Activated CD8-positive, alpha-beta memory T cell treated with anti-CD3 and anti-CD28 coated beads, Interleukin-2, amount 50 U/mL, for 1 hour (primary cell): ENCODE measurements at regions not wholly inside any gene's neighbourhood (a gene's known extent, or its start where the extent isn't known, plus 50 kb on each side); places are given as distances from the start of the nearest gene placed in this dataset.
"Not testable (repeated sequence)": the region's sequence is repeated elsewhere in the genome, so short reads cannot be mapped to it uniquely, and the experiment has no call there.

ENCODE experiments used
- DNase-seq: peaks from one replicate; pipeline ENCODE4 v3.0.0-alpha.2; 2020; ENCODE audit errors: extremely low read depth

DNA sequence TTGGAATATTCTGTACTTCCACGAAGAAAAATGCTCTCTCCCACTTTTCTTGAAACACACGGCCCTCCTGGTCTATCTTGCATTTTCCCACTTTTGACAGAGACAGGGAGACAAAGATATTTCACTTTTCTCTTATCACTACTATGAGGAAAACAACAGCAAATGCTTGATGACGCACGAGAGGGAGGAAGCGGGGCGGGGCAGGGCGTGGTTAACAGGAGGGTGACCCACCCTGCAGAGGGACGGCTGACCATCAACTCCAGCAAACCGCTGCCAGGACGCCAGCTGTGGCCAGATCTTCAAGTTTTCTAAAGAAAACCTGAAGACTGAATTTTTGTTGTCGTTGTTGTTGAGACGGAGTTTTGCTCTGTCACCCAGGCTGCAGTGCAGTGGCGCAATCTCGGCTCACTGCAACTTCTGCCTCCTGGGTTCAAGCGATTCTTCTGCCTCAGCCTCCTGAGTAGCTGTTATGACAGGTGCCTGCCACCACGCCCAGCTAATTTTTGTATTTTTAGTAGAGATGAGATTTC, 63.8 kb downstream of the NSUN5 start:
- not testable (repeated sequence) for DNase-seq

- peak; percentile 54 for DNase-seq
Measured at GRCh38 chr7:73234994-73235717, 73.5 kb downstream of the NSUN5 start.

GRCh38 chr7:73225745-73226144, 82.9 kb downstream of the NSUN5 start:
- not testable (repeated sequence) for DNase-seq

DNA sequence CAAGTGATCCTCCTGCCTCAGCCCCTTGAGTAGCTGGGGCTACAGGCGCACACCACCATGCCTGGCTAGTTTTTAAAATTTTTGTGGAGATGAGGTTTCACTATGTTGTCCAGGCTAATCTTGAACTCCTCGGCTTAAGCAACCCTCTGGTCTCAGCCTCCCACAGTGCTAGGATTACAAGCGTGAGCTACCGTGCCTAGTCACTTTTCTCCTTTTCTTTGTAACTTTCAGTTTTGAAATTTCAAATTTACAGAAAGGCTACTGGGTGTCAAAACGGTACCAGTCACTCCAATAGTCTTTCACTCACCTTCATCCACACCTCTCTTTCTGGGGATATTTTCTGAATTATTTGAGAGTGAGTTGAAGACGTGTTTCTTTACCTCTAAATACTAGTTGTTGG, 86.9 kb downstream of the NSUN5 start:
- DNase-seq: not testable (repeated sequence)

DNA sequence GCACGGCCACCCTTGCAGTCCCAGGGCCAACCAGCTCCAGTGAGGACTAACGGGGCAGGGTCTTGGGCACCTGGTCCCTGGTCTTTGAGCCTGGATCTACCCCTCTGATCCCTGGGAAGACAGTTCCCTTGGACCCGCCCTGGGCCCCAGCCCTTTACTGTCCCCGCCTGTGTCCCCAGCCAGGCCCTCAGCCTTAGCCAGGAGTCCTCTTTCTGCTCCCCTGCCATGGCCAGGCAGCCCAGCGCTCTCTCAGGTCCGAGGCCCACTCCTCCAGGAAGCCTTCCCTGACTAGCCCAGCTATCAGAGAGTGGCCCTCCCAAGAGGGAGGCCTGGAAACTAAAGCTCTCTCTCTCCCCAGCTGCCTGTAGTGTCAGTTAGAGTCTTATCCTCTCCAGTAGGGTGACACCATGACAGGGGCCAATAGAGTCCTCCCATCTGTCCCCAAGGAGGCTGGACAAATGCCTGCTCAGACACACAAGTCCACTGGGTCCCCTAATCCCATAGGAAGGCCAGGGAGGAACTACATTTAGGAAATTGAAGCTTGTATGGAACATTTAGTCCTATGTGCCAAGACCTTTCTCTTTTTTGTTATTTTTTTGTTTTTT, 87.8 kb downstream of the NSUN5 start:
- DNase-seq: not testable (repeated sequence)

- DNase-seq: not testable (repeated sequence)
Measured at GRCh38 chr7:73220357-73220756, 88.3 kb downstream of the NSUN5 start.

GRCh38 chr7:73218802-73219201, 89.8 kb downstream of the NSUN5 start:
- DNase-seq: not testable (repeated sequence)

GRCh38 chr7:73216046-73216675, 92.5 kb downstream of the NSUN5 start:
- DNase-seq: not testable (repeated sequence)

DNA sequence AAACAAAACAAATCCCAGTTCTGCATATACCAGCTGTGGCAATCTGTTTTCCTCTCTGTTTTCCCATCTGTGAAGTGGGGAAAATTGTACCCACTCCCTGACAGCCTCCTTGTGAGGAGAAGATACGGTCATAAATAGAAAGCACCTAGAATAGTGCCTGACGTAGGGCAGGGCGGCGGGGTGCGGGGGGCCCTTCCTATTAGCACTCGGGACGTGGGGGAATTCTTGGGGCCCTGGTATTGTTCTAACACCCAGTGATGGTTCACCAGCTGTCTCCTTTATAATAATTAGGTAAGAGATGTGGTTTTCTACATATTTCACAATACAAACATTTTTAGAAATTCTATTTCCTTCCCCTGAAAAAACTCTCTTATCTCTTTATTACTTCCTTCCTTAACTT, 93.4 kb downstream of the NSUN5 start:
- DNase-seq: not testable (repeated sequence)

GRCh38 chr7:73214471-73214870, 94.2 kb downstream of the NSUN5 start:
- DNase-seq: not testable (repeated sequence)

DNA sequence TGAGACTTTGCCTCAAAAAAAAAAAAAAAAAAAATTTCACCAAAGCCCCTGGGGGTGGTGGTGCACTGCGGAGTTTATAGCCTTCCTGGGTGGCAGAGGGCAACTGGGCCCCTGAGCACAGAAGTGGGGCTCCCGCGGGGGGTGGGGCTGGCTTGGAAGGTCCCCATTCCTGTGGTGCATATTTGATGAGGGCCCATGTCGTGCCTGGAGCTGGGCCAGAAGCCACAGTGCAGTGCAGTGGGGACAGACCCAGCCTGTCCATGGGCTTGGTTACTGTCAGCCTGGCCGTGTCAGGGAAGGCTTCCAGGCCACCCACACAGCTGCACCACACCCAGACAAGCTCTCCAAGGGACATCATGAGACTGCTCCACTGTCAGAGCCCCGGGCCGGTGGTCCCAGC, 95.5 kb downstream of the NSUN5 start:
- not testable (repeated sequence) for DNase-seq

DNA sequence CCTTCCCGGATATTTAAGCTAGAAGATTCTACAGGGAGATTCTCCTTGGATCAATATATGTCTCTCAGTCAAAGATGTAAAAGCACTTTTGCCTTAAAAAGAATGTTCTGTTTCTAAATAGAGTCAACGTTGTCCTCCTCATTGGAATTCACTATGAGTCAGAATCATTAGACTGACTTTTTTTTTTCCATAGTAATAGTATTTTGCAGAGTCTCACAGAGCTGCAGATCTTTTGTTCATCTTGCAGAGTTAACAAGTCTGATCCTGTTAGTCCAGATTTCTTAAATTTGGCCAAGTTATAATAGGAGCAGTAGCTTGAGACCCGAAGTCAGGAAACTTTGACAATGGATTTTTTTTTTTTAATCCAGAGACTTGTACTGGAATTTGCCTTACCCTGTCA, 103.0 kb downstream of the NSUN5 start:
- not testable (repeated sequence) for DNase-seq

DNA sequence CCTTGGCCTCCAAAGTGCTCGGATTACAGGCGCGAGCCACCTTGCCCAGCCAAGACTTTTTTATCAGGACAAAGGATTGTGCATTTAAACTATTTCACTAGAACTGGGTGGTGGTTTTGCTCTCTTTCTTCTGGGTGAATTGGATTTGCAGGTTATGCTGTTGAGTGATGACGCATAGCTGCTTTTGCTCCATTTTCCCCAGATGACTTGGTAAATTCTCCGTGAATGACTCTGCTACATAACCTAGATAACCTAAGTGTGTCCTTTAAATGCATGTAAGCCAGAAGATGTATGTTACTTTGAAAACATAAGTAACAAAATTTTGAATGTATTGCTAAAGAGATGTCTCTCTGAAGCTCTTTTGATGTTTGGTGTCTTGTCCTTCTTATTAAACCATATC, 103.7 kb downstream of the NSUN5 start:
- not testable (repeated sequence) for DNase-seq

DNA sequence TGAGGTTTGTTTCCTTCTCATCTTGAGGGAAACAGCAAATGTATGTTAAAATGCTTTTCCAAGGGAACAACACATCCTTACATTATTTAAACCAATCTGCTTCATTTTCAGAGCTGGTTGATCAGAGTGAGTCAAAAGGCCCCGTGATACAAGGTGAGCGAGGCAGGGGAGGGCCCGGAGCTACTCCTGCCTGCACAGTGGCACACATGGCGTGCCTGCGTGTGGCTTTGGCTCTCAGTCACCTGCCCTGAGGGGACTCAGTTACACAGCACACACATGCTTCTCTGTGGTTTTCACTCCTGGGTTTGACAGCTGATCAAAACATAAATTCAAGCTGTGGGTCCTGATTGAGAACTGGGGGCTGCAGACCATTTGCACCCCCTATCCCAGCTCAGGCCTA, 105.3 kb downstream of the NSUN5 start:
- DNase-seq: not testable (repeated sequence)

DNA sequence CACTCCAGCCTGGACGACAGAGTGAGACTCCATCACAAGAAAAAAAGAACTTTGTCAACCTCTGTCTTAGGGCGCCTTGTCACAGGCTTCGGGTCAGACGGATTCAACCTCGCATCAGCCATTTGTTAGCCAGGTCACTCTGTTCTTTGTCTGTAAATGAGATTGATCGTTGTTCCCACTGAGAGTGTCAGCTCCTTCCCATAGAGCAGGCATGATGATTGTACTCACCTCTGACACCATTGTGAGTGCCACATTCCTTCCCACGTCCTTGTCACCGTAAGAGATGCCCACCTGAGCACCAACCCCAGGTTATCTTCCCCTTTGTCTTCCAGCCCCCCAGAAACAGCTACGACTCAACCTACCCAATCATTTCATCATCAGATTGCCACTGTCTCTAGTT, 107.4 kb downstream of the NSUN5 start:
- DNase-seq: not testable (repeated sequence)

- not testable (repeated sequence) for DNase-seq
Measured at GRCh38 chr7:73200518-73201099, 108.0 kb downstream of the NSUN5 start.

GRCh38 chr7:73193991-73194390, 108.2 kb upstream of the SPDYE9 start:
- DNase-seq: not testable (repeated sequence)

GRCh38 chr7:73190483-73191155, 104.8 kb upstream of the SPDYE9 start:
- DNase-seq: not testable (repeated sequence)

DNA sequence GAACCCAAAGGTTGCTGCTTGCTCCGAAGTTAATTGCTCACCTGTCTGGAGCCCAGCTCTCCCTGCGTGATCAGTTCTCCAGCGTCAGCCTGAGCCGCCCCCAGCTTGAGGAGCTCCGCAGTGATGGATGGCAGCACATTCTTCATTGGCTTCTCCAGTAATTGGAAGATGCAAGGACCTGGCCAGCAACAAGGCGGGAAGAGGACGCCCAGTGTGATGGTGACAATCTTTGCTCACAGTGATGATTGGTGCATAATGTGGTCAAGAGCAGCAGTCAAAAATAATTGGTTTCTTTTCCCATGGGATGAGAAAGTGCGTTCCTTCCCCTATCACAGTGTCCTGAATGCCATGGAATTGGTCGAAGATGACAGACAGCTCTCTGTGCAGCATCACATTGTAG, 102.4 kb upstream of the SPDYE9 start:
- not testable (repeated sequence) for DNase-seq

DNA sequence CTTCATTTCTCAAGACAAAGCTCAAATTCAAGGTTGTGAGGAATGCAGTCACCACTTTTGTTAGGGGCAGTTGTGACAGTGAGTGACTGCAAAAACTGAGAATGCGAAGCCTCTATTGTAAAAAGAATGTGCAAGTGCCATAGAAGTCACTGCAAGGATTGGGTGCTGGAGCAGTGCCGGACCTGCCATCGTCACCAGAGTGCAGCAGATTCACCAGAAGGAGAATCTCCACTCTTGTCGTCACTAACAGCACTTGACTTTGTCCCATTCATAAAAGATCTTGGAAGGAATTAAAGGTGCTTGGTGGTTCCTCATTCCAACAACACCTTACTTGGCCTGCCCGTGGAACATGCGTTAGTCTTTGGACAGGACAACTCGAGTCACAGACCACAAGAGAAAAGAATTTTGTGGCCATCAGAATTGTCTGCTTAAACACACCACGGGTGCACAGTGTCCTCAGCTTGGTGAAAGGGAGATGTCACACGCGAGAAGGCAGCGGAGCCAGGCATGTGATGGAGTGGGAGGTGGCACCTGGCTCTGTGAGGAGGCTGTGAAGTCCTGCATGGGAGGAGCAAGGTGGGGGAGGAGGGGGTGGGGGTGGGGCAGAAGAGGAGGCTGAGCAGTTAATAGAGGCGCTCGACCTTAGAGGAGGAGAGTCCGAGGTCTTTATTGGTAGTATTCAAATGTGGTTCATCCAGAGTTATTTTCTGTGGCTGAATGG, 100.9 kb upstream of the SPDYE9 start:
- not testable (repeated sequence) for DNase-seq

- DNase-seq: not testable (repeated sequence)
Measured at GRCh38 chr7:73176813-73177212, 91.0 kb upstream of the SPDYE9 start.
